SK-N-SH treated with all-trans-retinoic acid at 6 μM for 48 hours (cell line): ENCODE measurements at regions not wholly inside any gene's neighbourhood (a gene's known extent, or its start where the extent isn't known, plus 50 kb on each side); places are given as distances from the start of the nearest gene placed in this dataset.

ENCODE experiments used
- ATAC-seq: fragments of 200-7000 bp; cut with Tn5 transposase; 3 replicates; pipeline ENCODE4 v1.9.1; 2020; ENCODE audit warnings: mild to moderate bottlenecking, moderate library complexity
- ARNTL ChIP-seq: fragments of 450-650 bp; formaldehyde crosslinking; IDR thresholded peaks from 2 replicates; pipeline ENCODE4 v1.5.0; 2020; ENCODE audit warnings: low read depth, mild to moderate bottlenecking, moderate library complexity, borderline replicate concordance
- BACH2 ChIP-seq: fragments of 250-450 bp; sonication (Bioruptor Pico); IDR thresholded peaks from 2 replicates; pipeline ENCODE4 v1.9.0; 2021; ENCODE audit warnings: mild to moderate bottlenecking, borderline replicate concordance
- CREB5 ChIP-seq: fragments of 250-450 bp; sonication (Bioruptor Pico); IDR thresholded peaks from 2 replicates; pipeline ENCODE4 v1.5.1; 2020; ENCODE audit warnings: low read depth, mild to moderate bottlenecking, moderate library complexity
- CSDC2 ChIP-seq: fragments of 250-450 bp; sonication (Bioruptor Pico); IDR thresholded peaks from 2 replicates; pipeline ENCODE4 v1.5.0; 2020; ENCODE audit warnings: mild to moderate bottlenecking, moderate library complexity
- ESRRG ChIP-seq: fragments of 250-450 bp; sonication (Bioruptor Pico); IDR thresholded peaks from 2 replicates; pipeline ENCODE4 v1.6.1; 2021; ENCODE audit warnings: mild to moderate bottlenecking
- GLIS3 ChIP-seq: fragments of 250-450 bp; sonication (Bioruptor Pico); IDR thresholded peaks from 2 replicates; pipeline ENCODE4 v1.5.0; 2020; ENCODE audit warnings: mild to moderate bottlenecking, moderate library complexity
- ISL1 ChIP-seq: fragments of 250-450 bp; sonication (Bioruptor Pico); IDR thresholded peaks from 2 replicates; pipeline ENCODE4 v2.1.2; 2022; ENCODE audit warnings: mild to moderate bottlenecking, moderate library complexity
- OSR1 ChIP-seq: fragments of 250-450 bp; sonication (Bioruptor Pico); IDR thresholded peaks from 2 replicates; pipeline ENCODE4 v1.8.0; 2022; ENCODE audit warnings: moderate library complexity, mild to moderate bottlenecking, inconsistent platforms
- PATZ1 ChIP-seq: fragments of 250-450 bp; sonication (Bioruptor Pico); IDR thresholded peaks from 2 replicates; pipeline ENCODE4 v1.8.0; 2020; ENCODE audit warnings: mild to moderate bottlenecking, moderate library complexity, borderline replicate concordance
- POU6F1 ChIP-seq: fragments of 250-450 bp; sonication (Bioruptor Pico); IDR thresholded peaks from 2 replicates; pipeline ENCODE4 v1.8.0; 2021; ENCODE audit warnings: low read depth, mild to moderate bottlenecking, moderate library complexity, borderline replicate concordance
- PPARA ChIP-seq: fragments of 250-450 bp; sonication (Bioruptor Pico); IDR thresholded peaks from 2 replicates; pipeline ENCODE4 v1.5.0; 2020; ENCODE audit warnings: mild to moderate bottlenecking, borderline replicate concordance
- RARB ChIP-seq: fragments of 250-450 bp; sonication (Bioruptor Pico); IDR thresholded peaks from 2 replicates; pipeline ENCODE4 v1.8.0; 2021; ENCODE audit warnings: mild to moderate bottlenecking, moderate library complexity
- SNAI2 ChIP-seq: fragments of 250-450 bp; sonication (Bioruptor Pico); IDR thresholded peaks from 2 replicates; pipeline ENCODE4 v1.5.0; 2020; ENCODE audit warnings: mild to moderate bottlenecking, moderate library complexity
- TCF4 ChIP-seq: fragments of 250-450 bp; sonication (Bioruptor Pico); IDR thresholded peaks from 2 replicates; pipeline ENCODE4 v1.8.0; 2021; ENCODE audit warnings: mild to moderate bottlenecking, moderate library complexity, borderline replicate concordance
- TOX ChIP-seq: fragments of 250-450 bp; sonication (Bioruptor Pico); IDR thresholded peaks from 2 replicates; pipeline ENCODE4 v1.8.0; 2021; ENCODE audit warnings: mild to moderate bottlenecking, moderate library complexity, borderline replicate concordance
- TSHZ2 ChIP-seq: fragments of 250-450 bp; sonication (Bioruptor Pico); IDR thresholded peaks from 2 replicates; pipeline ENCODE4 v1.5.0; 2020; ENCODE audit warnings: mild to moderate bottlenecking, moderate library complexity
- ZC3H10 ChIP-seq: fragments of 250-450 bp; sonication (Bioruptor Pico); IDR thresholded peaks from 2 replicates; pipeline ENCODE4 v1.5.1; 2021; ENCODE audit warnings: mild to moderate bottlenecking, moderate library complexity
- ZFP3 ChIP-seq: fragments of 250-450 bp; sonication (Bioruptor Pico); IDR thresholded peaks from 2 replicates; pipeline ENCODE4 v1.5.0; 2020; ENCODE audit warnings: mild to moderate bottlenecking, moderate library complexity
- ZFP30 ChIP-seq: fragments of 450-650 bp; formaldehyde crosslinking; IDR thresholded peaks from 2 replicates; pipeline ENCODE4 v1.5.0; 2022; ENCODE audit warnings: mild to moderate bottlenecking, moderate library complexity
- ZNF565 ChIP-seq: fragments of 450-650 bp; formaldehyde crosslinking; conservative IDR thresholded peaks from 2 replicates; pipeline ENCODE4 v1.5.0; 2020; ENCODE audit warnings: low read depth, mild to moderate bottlenecking, moderate library complexity
- ZNF70 ChIP-seq: fragments of 450-650 bp; formaldehyde crosslinking; IDR thresholded peaks from 2 replicates; pipeline ENCODE4 v1.5.0; 2020; ENCODE audit warnings: mild to moderate bottlenecking, moderate library complexity
- ZNF8 ChIP-seq: fragments of 450-650 bp; formaldehyde crosslinking; IDR thresholded peaks from 2 replicates; pipeline ENCODE4 v1.5.0; 2020; ENCODE audit warnings: mild to moderate bottlenecking, moderate library complexity

GRCh38 chr20:56932575-56933330, 303.6 kb downstream of the TFAP2C start:
- TF ChIP-seq TCF4 (CRISPR knock-in tag) (no peak), ZNF565 (CRISPR knock-in tag) (no peak), ZNF8 (CRISPR knock-in tag) (no peak), ZFP3 (no peak), ZC3H10 (no peak), OSR1 (no peak), RARB (no peak), BACH2 (CRISPR knock-in tag) (no peak)
- ATAC-seq: no peak

- no peak for ATAC-seq
- no peak for TF ChIP-seq TOX (CRISPR knock-in tag)
- TF ChIP-seq OSR1: no peak
- no peak for TF ChIP-seq ZC3H10
- no peak for TF ChIP-seq CREB5 (CRISPR knock-in tag)
- TF ChIP-seq ZNF70 (CRISPR knock-in tag): no peak
- TF ChIP-seq ZFP3: no peak
- TF ChIP-seq TSHZ2 (CRISPR knock-in tag): no peak
- no peak for TF ChIP-seq TCF4 (CRISPR knock-in tag)
- TF ChIP-seq CSDC2 (CRISPR knock-in tag): no peak
- no peak for TF ChIP-seq ZFP30
- TF ChIP-seq ESRRG (CRISPR knock-in tag): no peak
- TF ChIP-seq PATZ1 (CRISPR knock-in tag): no peak
- TF ChIP-seq ZNF565 (CRISPR knock-in tag): no peak
- TF ChIP-seq GLIS3 (CRISPR knock-in tag): no peak
- TF ChIP-seq SNAI2 (CRISPR knock-in tag): no peak
- TF ChIP-seq BACH2 (CRISPR knock-in tag): no peak
- TF ChIP-seq ARNTL: no peak
- TF ChIP-seq ISL1 (CRISPR knock-in tag): no peak
- TF ChIP-seq PPARA (CRISPR knock-in tag): no peak
Measured at GRCh38 chr20:56933331-56933698, 304.2 kb downstream of the TFAP2C start.

- TF ChIP-seq OSR1 (no peak), ESRRG (CRISPR knock-in tag) (no peak), ARNTL (no peak), ISL1 (CRISPR knock-in tag) (no peak), CSDC2 (CRISPR knock-in tag) (no peak)
- ATAC-seq: no peak
Measured at GRCh38 chr20:56934888-56935287, 305.8 kb downstream of the TFAP2C start.

GRCh38 chr20:56940466-56940865, 311.4 kb downstream of the TFAP2C start:
- no peak for ATAC-seq
- no peak for TF ChIP-seq ZNF70 (CRISPR knock-in tag)
- TF ChIP-seq BACH2 (CRISPR knock-in tag): no peak
- TF ChIP-seq ISL1 (CRISPR knock-in tag): no peak
- TF ChIP-seq PPARA (CRISPR knock-in tag): no peak
- no peak for TF ChIP-seq TOX (CRISPR knock-in tag)
- TF ChIP-seq ARNTL: no peak
- no peak for TF ChIP-seq PATZ1 (CRISPR knock-in tag)
- TF ChIP-seq ZFP30: no peak
- no peak for TF ChIP-seq CSDC2 (CRISPR knock-in tag)
- TF ChIP-seq RARB: no peak
- no peak for TF ChIP-seq ZC3H10
- TF ChIP-seq GLIS3 (CRISPR knock-in tag): no peak
- no peak for TF ChIP-seq ZNF565 (CRISPR knock-in tag)
- TF ChIP-seq ESRRG (CRISPR knock-in tag): no peak
- no peak for TF ChIP-seq TSHZ2 (CRISPR knock-in tag)
- no peak for TF ChIP-seq POU6F1
